ENCODE measurements at regions not wholly inside any gene's neighbourhood (a gene's known extent, or its start where the extent isn't known, plus 50 kb on each side); places are given as distances from the start of the nearest gene placed in this dataset.

DNA sequence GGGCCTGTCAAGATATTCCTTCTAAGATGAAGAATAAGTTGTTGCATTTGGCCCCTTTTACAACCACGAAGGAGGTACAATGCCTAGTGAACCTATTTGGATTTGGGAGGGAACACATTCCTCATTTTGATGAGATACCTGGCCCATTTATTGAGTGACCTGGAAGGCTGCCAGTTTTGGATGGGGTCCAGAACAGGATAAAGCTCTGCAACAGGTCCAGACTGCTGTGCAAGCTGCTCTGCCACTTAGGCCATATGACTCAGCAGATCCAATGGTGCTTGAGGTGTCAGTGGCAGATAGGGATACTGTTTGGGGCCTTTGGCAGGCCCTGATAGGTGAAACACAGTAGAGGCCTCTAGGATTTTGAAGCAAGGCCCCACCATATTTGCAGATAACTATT, 704.6 kb downstream of the CCSER2 start:
- POLR2A ChIA-PET: no interaction called here
- TF ChIP-seq, protein P1, sequence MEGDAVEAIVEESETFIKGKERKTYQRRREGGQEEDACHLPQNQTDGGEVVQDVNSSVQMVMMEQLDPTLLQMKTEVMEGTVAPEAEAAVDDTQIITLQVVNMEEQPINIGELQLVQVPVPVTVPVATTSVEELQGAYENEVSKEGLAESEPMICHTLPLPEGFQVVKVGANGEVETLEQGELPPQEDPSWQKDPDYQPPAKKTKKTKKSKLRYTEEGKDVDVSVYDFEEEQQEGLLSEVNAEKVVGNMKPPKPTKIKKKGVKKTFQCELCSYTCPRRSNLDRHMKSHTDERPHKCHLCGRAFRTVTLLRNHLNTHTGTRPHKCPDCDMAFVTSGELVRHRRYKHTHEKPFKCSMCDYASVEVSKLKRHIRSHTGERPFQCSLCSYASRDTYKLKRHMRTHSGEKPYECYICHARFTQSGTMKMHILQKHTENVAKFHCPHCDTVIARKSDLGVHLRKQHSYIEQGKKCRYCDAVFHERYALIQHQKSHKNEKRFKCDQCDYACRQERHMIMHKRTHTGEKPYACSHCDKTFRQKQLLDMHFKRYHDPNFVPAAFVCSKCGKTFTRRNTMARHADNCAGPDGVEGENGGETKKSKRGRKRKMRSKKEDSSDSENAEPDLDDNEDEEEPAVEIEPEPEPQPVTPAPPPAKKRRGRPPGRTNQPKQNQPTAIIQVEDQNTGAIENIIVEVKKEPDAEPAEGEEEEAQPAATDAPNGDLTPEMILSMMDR (IDR thresholded peaks at IDR 0.05; ENCODE audit: insufficient read depth, low read length, missing control alignments): no peak
- no peak for DNase-seq (ENCODE audit: low read depth, low spot score)
- H3K4me3 ChIP-seq (ENCODE audit: low read depth, low read length): no peak overlapping the region
- CTCF ChIA-PET: no interaction called here

DNA sequence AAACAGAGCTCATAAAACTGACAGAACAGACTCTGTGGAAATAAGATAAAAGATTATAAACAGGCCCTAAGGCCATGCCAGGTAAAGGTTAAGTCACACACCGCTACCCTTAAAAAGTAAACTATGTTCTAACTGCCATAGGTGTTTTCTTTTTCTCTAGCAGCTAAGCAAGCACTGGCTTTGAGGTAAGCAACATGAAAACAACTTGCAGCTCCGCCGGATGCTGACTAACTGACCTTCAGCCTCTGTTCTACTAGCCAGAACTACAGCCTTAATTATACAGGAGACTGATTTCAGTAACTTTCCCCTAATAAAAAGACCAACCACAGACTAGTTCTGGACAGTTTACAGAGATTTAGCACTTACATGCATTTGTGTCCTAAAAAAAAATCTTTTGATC, 708.3 kb downstream of the CCSER2 start:
- no peak for DNase-seq (ENCODE audit: low read depth, low spot score)
- no peak overlapping the region for H3K4me3 ChIP-seq (ENCODE audit: low read depth, low read length)
- TF ChIP-seq, protein P1 (IDR thresholded peaks at IDR 0.05; ENCODE audit: insufficient read depth, low read length, missing control alignments): no peak
- ChIA-PET CTCF (interaction anchor here (0.7 kb wide), 1 partner anchor 12 kb away, joined by 3 read pairs; no protein-coding TSS in a partner anchor), POLR2A (no interaction called here)

DNA sequence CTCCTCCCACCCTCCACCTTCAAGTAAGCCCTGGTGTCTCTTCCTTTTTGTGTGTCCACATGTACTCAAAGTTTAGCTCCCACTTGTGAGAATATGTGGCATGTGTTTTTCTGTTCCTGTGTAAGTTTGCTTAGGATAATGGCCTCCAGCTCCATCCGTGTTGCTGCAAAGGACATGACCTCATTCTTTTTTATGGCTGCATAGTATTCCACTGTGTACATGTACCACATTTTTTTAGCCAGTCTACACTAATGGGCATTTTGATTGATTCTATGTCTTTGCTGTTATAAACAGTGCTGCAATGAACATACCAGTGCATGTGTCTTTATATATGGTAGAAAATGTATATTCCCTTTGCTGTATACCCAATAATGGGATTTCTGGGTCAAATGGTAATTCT, 710.9 kb downstream of the CCSER2 start:
- ChIA-PET POLR2A (no interaction called here), CTCF (no interaction called here)
- DNase-seq (ENCODE audit: low read depth, low spot score): no peak
- H3K4me3 ChIP-seq (ENCODE audit: low read depth, low read length): no peak overlapping the region
- TF ChIP-seq, protein P1 (IDR thresholded peaks at IDR 0.05; ENCODE audit: insufficient read depth, low read length, missing control alignments): no peak

DNA sequence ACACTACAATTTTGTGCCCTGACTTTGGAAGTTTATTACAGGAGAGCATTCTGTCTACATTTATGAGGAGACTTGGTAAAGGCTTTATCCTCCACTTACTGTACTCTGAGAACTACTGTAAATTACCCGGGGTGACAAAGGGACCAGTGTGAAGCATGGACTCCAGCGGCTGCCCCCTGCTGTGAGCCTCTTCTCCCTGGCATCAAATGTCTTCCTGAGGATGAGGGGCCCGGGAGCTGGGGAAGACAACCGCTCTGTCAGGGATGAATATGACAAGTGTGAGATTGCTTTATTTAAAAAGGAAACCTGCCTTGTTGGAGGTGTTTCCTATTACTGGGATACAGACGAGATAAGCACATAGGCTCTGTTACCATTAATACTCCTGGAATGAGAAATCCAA, 714.8 kb downstream of the CCSER2 start:
- TF ChIP-seq, protein P1 (IDR thresholded peaks at IDR 0.05; ENCODE audit: insufficient read depth, low read length, missing control alignments): no peak
- no peak for DNase-seq (ENCODE audit: low read depth, low spot score)
- no peak overlapping the region for H3K4me3 ChIP-seq (ENCODE audit: low read depth, low read length)
- ChIA-PET POLR2A (no interaction called here), CTCF (no interaction called here)

DNA sequence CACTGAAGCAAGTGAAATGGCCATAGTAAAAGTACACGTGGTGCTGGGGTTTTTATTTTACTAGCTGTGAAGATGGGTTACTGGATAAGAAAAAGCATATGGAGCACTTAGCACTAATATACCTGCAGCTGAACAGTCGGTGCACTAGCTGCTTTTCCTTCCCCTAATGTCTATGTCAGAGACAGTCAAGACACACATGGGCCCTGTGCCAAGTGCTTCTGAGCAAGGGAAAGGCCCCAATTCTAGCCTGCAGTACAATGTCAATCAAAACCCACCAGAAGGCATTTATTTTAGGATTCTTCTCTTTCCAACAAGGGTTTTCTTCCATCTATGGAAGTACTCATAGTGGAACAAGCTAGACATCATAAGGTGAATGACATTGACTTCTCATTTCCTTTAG, 716.7 kb downstream of the CCSER2 start:
- CTCF ChIA-PET: no interaction called here
- POLR2A ChIA-PET: no interaction called here

DNA sequence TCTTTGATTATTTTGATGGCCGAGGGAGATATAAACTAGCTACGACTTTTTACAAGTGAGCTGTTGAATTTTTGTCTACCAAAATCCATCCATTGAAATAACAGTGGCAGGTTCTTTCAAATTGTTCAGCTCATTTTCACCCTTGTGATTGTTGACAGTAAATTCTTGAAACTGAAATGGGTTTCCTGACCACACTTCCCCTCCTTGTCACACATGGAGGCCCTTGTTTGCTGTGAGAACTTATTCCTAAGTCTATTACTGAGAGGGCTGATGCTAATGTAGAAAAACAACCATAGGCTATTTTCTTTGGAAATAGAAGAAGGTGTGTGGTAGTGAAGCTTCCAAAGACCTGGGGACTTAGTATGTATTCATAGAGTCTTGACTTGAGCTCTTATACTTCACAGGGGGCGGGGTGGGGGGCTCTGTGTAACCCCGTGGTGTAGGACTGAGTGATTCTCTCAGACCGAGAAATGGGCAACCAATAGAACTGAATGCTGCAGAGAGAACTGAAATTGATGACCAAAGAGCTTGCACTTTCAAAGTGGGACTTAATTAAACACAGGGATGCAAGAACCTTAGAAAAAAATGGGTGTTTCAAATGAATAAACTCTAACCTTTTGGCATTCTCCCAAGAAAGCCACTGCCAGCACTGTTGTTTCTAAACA, 718.9 kb downstream of the CCSER2 start:
- TF ChIP-seq, protein P1 (IDR thresholded peaks at IDR 0.05; ENCODE audit: insufficient read depth, low read length, missing control alignments): no peak
- no peak for DNase-seq (ENCODE audit: low read depth, low spot score)
- POLR2A ChIA-PET: no interaction called here
- no peak overlapping the region for H3K4me3 ChIP-seq (ENCODE audit: low read depth, low read length)
- CTCF ChIA-PET: no interaction called here

More for the DNA sequence above, 716.7 kb downstream of the CCSER2 start:
- no peak for DNase-seq (ENCODE audit: low read depth, low spot score)
- TF ChIP-seq, protein P1 (IDR thresholded peaks at IDR 0.05; ENCODE audit: insufficient read depth, low read length, missing control alignments): no peak
- H3K4me3 ChIP-seq (ENCODE audit: low read depth, low read length): no peak overlapping the region

Measured in AG04449 (cell line).